ENCODE measurements at regions not wholly inside any gene's neighbourhood (a gene's known extent, or its start where the extent isn't known, plus 50 kb on each side); places are given as distances from the start of the nearest gene placed in this dataset.

DNA sequence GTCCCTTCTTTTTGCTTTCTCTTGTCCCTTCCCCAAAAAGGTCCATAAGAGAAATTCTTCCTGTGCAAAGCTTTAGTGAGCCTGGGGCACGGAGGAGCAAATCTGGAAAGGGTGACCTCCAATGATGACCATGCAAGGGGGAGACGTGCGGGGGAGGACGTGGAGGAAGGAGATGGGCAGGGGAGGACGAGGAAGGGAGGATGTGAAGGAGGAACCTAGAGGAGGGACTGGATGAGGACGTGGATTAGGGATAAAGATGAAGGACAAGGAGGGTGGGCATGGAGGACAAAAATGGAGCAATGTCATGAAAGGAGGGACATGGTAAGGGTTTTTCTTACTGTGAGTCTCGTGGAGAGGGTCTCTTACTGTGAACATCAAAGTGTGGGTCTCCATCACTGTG, 139.5 kb downstream of the ERMARD start:
- peak; percentile 1 for DNase-seq
- Histone ChIP-seq H3F3A (replicated peaks; ENCODE audit: insufficient read depth) (no peaks in the 10 kb centered on the region), H4K20me1 (ENCODE audit: insufficient read depth) (no peaks in the 10 kb centered on the region), H3K9me3 (no peaks in the 10 kb centered on the region), H3K79me2 (ENCODE audit: insufficient read depth) (no peaks in the 10 kb centered on the region), H3K27ac (ENCODE audit: low read depth in 2 of 2, low read length in 1 of 2) (no peak overlapping the region), H3K4me1 (ENCODE audit: control insufficient read depth in 1 of 2, insufficient read depth in 2 of 2, low read depth in 1 of 2, low read length in 1 of 2) (peaks cover 0 to 11% of the 10 kb centered on the region in 2 experiments; a peak in 1 of 4 replicates), H3K36me3 (replicated peaks in 1 of 2; ENCODE audit: control insufficient read depth in 1 of 2, insufficient read depth in 2 of 2, low read length in 1 of 2) (no peaks in the 10 kb centered on the region), H3K9ac (no peak overlapping the region), H3K4me2 (no peak overlapping the region), H2AFZ (ENCODE audit: low read depth) (no peak overlapping the region), H3K27me3 (ENCODE audit: insufficient read depth) (no peaks in the 10 kb centered on the region), H3K9me2 (no peaks in the 10 kb centered on the region), H3K4me3 (ENCODE audit: low read depth in 2 of 2, low read length in 1 of 2) (no peak overlapping the region)
- CTCF ChIA-PET = interaction anchor here (2.0 kb wide), 1 partner anchor 9 kb away, joined by 4 read pairs; no protein-coding TSS in a partner anchor
- POLR2A ChIA-PET = no interaction called here
- TF ChIP-seq, protein P1, sequence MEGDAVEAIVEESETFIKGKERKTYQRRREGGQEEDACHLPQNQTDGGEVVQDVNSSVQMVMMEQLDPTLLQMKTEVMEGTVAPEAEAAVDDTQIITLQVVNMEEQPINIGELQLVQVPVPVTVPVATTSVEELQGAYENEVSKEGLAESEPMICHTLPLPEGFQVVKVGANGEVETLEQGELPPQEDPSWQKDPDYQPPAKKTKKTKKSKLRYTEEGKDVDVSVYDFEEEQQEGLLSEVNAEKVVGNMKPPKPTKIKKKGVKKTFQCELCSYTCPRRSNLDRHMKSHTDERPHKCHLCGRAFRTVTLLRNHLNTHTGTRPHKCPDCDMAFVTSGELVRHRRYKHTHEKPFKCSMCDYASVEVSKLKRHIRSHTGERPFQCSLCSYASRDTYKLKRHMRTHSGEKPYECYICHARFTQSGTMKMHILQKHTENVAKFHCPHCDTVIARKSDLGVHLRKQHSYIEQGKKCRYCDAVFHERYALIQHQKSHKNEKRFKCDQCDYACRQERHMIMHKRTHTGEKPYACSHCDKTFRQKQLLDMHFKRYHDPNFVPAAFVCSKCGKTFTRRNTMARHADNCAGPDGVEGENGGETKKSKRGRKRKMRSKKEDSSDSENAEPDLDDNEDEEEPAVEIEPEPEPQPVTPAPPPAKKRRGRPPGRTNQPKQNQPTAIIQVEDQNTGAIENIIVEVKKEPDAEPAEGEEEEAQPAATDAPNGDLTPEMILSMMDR (IDR thresholded peaks at IDR 0.05) = no peak
- TF ChIP-seq YY1 (IDR thresholded peaks at IDR 0.05; ENCODE audit: low read depth) (no peak), TCF12 (IDR thresholded peaks at IDR 0.05) (no peak), ELF1 (IDR thresholded peaks at IDR 0.05) (no peak), CHD2 (IDR thresholded peaks at IDR 0.05; ENCODE audit: low read length, partially characterized antibody) (no peak), SIN3A (IDR thresholded peaks at IDR 0.05; ENCODE audit: borderline replicate concordance, low read depth, low read length) (no peak), NFIC (IDR thresholded peaks at IDR 0.05; ENCODE audit: borderline replicate concordance) (no peak), JUND (IDR thresholded peaks at IDR 0.05) (no peak), POLR2AphosphoS5 (IDR thresholded peaks at IDR 0.05; ENCODE audit: low read depth, low read length) (no peak)
- WGBS (ENCODE audit: low lambda C conversion rate) = 18% methylated on average over 7 of the region's 7 CpGs

DNA sequence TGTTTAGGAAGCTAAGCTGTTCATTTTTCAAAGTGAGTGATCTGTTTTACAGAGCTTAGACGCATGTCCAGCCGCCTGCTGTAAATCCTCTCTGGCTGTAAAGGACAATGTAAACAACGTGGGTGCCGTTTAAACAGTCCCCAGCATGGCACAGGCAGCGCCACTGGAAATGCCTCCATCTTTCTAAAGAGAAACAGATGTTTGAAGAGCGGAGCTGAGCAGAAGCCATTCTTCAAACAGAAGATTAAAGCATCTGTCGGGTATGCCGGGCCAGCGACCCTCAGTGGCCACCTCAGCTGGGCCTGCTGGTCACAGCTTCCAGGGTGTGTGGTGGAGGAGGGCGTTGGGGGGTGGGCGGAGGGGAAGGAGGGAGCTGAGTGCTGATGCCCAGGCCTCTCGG, 138.6 kb downstream of the ERMARD start:
- WGBS (ENCODE audit: low lambda C conversion rate) = 10% methylated on average over 10 of the region's 12 CpGs
- H2AFZ ChIP-seq (ENCODE audit: low read depth) = no peak overlapping the region
- no peaks in the 10 kb centered on the region for H4K20me1 ChIP-seq (ENCODE audit: insufficient read depth)
- POLR2A ChIA-PET = interaction anchor here (0.6 kb wide), 1 partner anchor 51 kb away, joined by 3 read pairs; no protein-coding TSS in a partner anchor
- no peaks in the 10 kb centered on the region for H3K9me3 ChIP-seq
- no peaks in the 10 kb centered on the region for H3K9me2 ChIP-seq
- CTCF ChIA-PET = interaction anchor here (0.6 to 2.0 kb wide), 2 partner anchors 8 to 59 kb away, joined by 3 to 4 read pairs; no protein-coding TSS in a partner anchor
- no peak overlapping the region for H3K9ac ChIP-seq
- DNase-seq = peak; percentile 69
- no peaks in the 10 kb centered on the region for H3F3A ChIP-seq (replicated peaks; ENCODE audit: insufficient read depth)
- H3K27ac ChIP-seq (ENCODE audit: low read depth in 2 of 2, low read length in 1 of 2) = no peak overlapping the region
- peaks cover 0 to 11% of the 10 kb centered on the region in 2 experiments; a peak in 1 of 4 replicates for H3K4me1 ChIP-seq (ENCODE audit: control insufficient read depth in 1 of 2, insufficient read depth in 2 of 2, low read depth in 1 of 2, low read length in 1 of 2)
- H3K4me2 ChIP-seq = no peak overlapping the region
- H3K36me3 ChIP-seq (replicated peaks in 1 of 2; ENCODE audit: control insufficient read depth in 1 of 2, insufficient read depth in 2 of 2, low read length in 1 of 2) = no peaks in the 10 kb centered on the region
- no peak overlapping the region for H3K4me3 ChIP-seq (ENCODE audit: low read depth in 2 of 2, low read length in 1 of 2)
- H3K79me2 ChIP-seq (ENCODE audit: insufficient read depth) = no peaks in the 10 kb centered on the region
- H3K27me3 ChIP-seq (ENCODE audit: insufficient read depth) = no peaks in the 10 kb centered on the region
- TF ChIP-seq MXI1 (IDR thresholded peaks at IDR 0.05; ENCODE audit: low read depth, low read length) (peak; percentile 53; the same call in 1 of the 2 replicates), MAX (IDR thresholded peaks at IDR 0.05; ENCODE audit: low read depth) (no peak), RAD21 (IDR thresholded peaks at IDR 0.05; ENCODE audit: low read length) (0 out of 2 replicates have a peak, but pooled peaks have one; percentile 17), IRF3 (IDR thresholded peaks at IDR 0.05; ENCODE audit: low read depth, low read length) (no peak)

All from SK-N-SH (cell line).